GM23338 (cell line): ENCODE measurements at regions not wholly inside any gene's neighbourhood (a gene's known extent, or its start where the extent isn't known, plus 50 kb on each side); places are given as distances from the start of the nearest gene placed in this dataset.
"Not testable (repeated sequence)": the region's sequence is repeated elsewhere in the genome, so short reads cannot be mapped to it uniquely, and the experiment has no call there.

Source experiments
- ATAC-seq: fragments of 200-7000 bp; cut with Tn5 transposase; 3 replicates; pipeline ENCODE4 v1.9.1; 2020
- DNase-seq: peaks from one replicate; pipeline ENCODE4 v3.0.0-alpha.2; 2015; ENCODE audit warnings: low spot score
- H2AFZ ChIP-seq: fragments of 200-600 bp; sonication (generic); 2 replicates; pipeline ENCODE4 v1.8.0; 2016; ENCODE audit warnings: antibody characterized with exemption, mild to moderate bottlenecking, moderate library complexity
- H3F3A ChIP-seq: fragments of 200-600 bp; sonication (generic); replicated peaks from 2 replicates; pipeline ENCODE4 v1.8.0; 2017; ENCODE audit warnings: antibody characterized with exemption, mixed run types, low read depth
- H3K27ac ChIP-seq: fragments of 200-600 bp; sonication (generic); 2 replicates; pipeline ENCODE4 v1.6.1; 2016; ENCODE audit warnings: low read depth
- H3K27me3 ChIP-seq: fragments of 200-600 bp; sonication (generic); 2 replicates; pipeline ENCODE4 v1.8.0; 2016; ENCODE audit warnings: mild to moderate bottlenecking, mixed run types, moderate library complexity; ENCODE audit not compliant: insufficient read depth
- H3K36me3 ChIP-seq: fragments of 200-600 bp; sonication (generic); 2 replicates; pipeline ENCODE4 v1.8.0; 2016; ENCODE audit warnings: mild to moderate bottlenecking; ENCODE audit not compliant: insufficient read depth
- H3K4me1 ChIP-seq: fragments of 200-600 bp; sonication (generic); 2 replicates; pipeline ENCODE4 v1.8.0; 2016; ENCODE audit warnings: mild to moderate bottlenecking, moderate library complexity; ENCODE audit not compliant: insufficient read depth
- H3K4me2 ChIP-seq: fragments of 200-600 bp; sonication (generic); 2 replicates; pipeline ENCODE4 v1.7.1; 2017; ENCODE audit warnings: mixed run types
- H3K4me3 ChIP-seq: fragments of 200-600 bp; sonication (generic); 2 replicates; pipeline ENCODE4 v1.6.1; 2016; ENCODE audit warnings: mixed run types
- H3K79me2 ChIP-seq: fragments of 200-600 bp; sonication (generic); replicated peaks from 2 replicates; pipeline ENCODE4 v1.8.0; 2017; ENCODE audit warnings: mild to moderate bottlenecking; ENCODE audit not compliant: insufficient read depth
- H3K9me2 ChIP-seq: fragments of 200-600 bp; sonication (generic); 2 replicates; pipeline ENCODE4 v1.8.0; 2017; ENCODE audit not compliant: insufficient read depth
- H4K20me1 ChIP-seq: fragments of 200-600 bp; sonication (generic); replicated peaks from 2 replicates; pipeline ENCODE4 v1.8.0; 2017; ENCODE audit warnings: mild to moderate bottlenecking; ENCODE audit not compliant: insufficient read depth
- H3K27ac Mint-ChIP-seq: 2 replicates; pipeline ENCODE4 v1.8.0; 2020; ENCODE audit warnings: inconsistent platforms, mild to moderate bottlenecking, moderate library complexity, mixed read lengths
- H3K27me3 Mint-ChIP-seq: 3 replicates; pipeline ENCODE4 v1.8.0; 2022; ENCODE audit warnings: low read depth, mild to moderate bottlenecking, moderate library complexity, mixed read lengths, inconsistent platforms; ENCODE audit not compliant: insufficient read depth, poor library complexity
- H3K36me3 Mint-ChIP-seq: 3 replicates; pipeline ENCODE4 v1.8.0; 2021; ENCODE audit warnings: low read depth, mild to moderate bottlenecking, inconsistent platforms, moderate library complexity, mixed read lengths
- H3K4me1 Mint-ChIP-seq: 3 replicates; pipeline ENCODE4 v1.8.0; 2020; ENCODE audit warnings: mild to moderate bottlenecking, inconsistent platforms, mixed read lengths
- H3K4me3 Mint-ChIP-seq: 3 replicates; pipeline ENCODE4 v1.8.0; 2021; ENCODE audit warnings: moderate library complexity, mild to moderate bottlenecking, inconsistent platforms, mixed read lengths
- H3K9me3 Mint-ChIP-seq: 3 replicates; pipeline ENCODE4 v1.8.0; 2020; ENCODE audit warnings: moderate library complexity, mild to moderate bottlenecking, inconsistent platforms, mixed read lengths
- CREB1 ChIP-seq: fragments of 250-450 bp; sonication (Bioruptor Pico); IDR thresholded peaks from 2 replicates; pipeline ENCODE4 v1.5.0; 2020; ENCODE audit warnings: low read depth, mild to moderate bottlenecking, moderate library complexity
- EZH2phosphoT487 ChIP-seq: fragments of 200-600 bp; sonication (generic); IDR thresholded peaks from one replicate; pipeline ENCODE4 v1.8.1; 2018; ENCODE audit warnings: antibody characterized with exemption; ENCODE audit not compliant: unreplicated experiment
- NANOG ChIP-seq: IDR thresholded peaks from 2 replicates; pipeline ENCODE4 v1.6.1; 2016; ENCODE audit warnings: antibody characterized with exemption, borderline replicate concordance
- POLR2AphosphoS5 ChIP-seq: IDR thresholded peaks from 2 replicates; pipeline ENCODE4 v1.6.1; 2016; ENCODE audit warnings: antibody characterized with exemption, low read depth
- REST ChIP-seq: IDR thresholded peaks from one replicate; pipeline ENCODE4 v1.6.1; 2018; ENCODE audit warnings: antibody characterized with exemption; ENCODE audit not compliant: unreplicated experiment
- STAT1 ChIP-seq: IDR thresholded peaks from one replicate; pipeline ENCODE4 v1.6.1; 2016; ENCODE audit warnings: antibody characterized with exemption; ENCODE audit not compliant: unreplicated experiment
- ZNF114 ChIP-seq: fragments of 250-450 bp; sonication (Bioruptor Pico); IDR thresholded peaks from 2 replicates; pipeline ENCODE4 v1.5.0; 2020; ENCODE audit warnings: mild to moderate bottlenecking, moderate library complexity
- ZNF331 ChIP-seq: fragments of 250-450 bp; sonication (Bioruptor Pico); IDR thresholded peaks from 2 replicates; pipeline ENCODE4 v1.5.0; 2020; ENCODE audit warnings: low read depth, mild to moderate bottlenecking, moderate library complexity

DNA sequence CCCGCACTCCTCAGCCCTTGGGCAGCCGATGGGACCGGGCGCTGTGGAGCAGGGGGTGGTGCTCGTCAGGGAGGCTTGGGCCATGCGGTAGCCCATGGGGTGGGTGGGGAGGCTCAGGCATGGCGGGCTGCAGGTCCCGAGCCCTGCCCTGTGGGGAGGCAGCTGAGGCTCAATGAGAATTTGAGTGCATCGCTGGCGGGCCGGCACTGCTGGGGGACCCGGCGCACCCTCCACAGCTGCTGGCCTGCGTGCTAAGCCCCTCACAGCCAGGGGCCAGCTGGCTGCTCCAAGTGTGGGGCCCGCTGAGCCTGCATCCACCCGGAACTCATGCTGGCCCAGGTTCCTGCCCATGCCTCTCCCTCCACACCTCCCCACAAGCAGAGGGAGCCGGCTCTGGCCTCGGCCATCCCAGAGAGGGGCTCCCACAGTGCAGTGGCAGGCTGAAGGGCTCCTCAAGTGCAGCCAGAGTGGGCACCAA lies 543.5 kb upstream of the FAM98A start:
- H4K20me1 ChIP-seq, H3K27me3 Mint-ChIP-seq, H3K4me1 ChIP-seq, DNase-seq, H3K36me3 ChIP-seq, H3K4me2 ChIP-seq, H3K79me2 ChIP-seq, ATAC-seq, H3K4me3 ChIP-seq, H3K27ac Mint-ChIP-seq, H3K4me3 Mint-ChIP-seq, H3K27me3 ChIP-seq, H3K9me2 ChIP-seq, H3K4me1 Mint-ChIP-seq, H3F3A ChIP-seq, H3K27ac ChIP-seq, H2AFZ ChIP-seq: not testable (repeated sequence)
- H3K9me3 Mint-ChIP-seq, result peaks cover 52% of the 10 kb centered on the region
- peaks cover 17% of the 10 kb centered on the region for H3K36me3 Mint-ChIP-seq

GRCh38 chr2:34133065-34133464 lies 534.0 kb upstream of the FAM98A start:
- not testable (repeated sequence) for H3K4me3 ChIP-seq, H3K4me1 ChIP-seq, H3K27me3 ChIP-seq, H3K9me2 ChIP-seq, H3K4me1 Mint-ChIP-seq, H3K27me3 Mint-ChIP-seq, H3F3A ChIP-seq, H3K36me3 ChIP-seq, H3K27ac Mint-ChIP-seq, DNase-seq, H3K4me3 Mint-ChIP-seq, H4K20me1 ChIP-seq, H3K4me2 ChIP-seq, H2AFZ ChIP-seq, H3K79me2 ChIP-seq, ATAC-seq, H3K27ac ChIP-seq
- Mint-ChIP-seq H3K9me3 (peaks cover 32% of the 10 kb centered on the region), H3K36me3 (peaks cover 21% of the 10 kb centered on the region; the same call in 2 of the 3 replicates)

DNA sequence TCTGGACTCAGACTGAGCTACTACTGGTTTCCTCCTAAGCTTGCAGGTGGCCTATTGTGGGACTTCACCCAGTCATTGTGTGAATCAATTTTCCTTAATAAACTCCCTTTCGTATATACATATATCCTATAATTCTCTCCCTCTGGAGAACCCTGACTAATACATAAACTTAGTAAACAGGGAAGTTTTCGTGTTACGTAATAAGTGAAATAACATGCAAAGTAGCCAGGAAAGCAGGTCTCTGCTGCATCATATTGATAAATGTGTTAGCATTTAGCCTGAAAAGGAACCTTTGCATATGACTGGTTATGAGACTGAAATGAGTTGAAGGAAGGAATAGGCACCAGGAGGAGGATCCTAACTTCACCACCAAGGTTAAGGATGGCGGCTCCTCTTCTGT lies 527.2 kb upstream of the FAM98A start:
- H3K79me2 ChIP-seq, result no peaks in the 10 kb centered on the region
- H3K4me1 Mint-ChIP-seq, result no peaks in the 10 kb centered on the region
- peaks cover 15% of the 10 kb centered on the region; the same call in 2 of the 3 replicates for H3K9me3 Mint-ChIP-seq
- no peaks in the 10 kb centered on the region; the same call in 1 of the 2 replicates for H3K36me3 ChIP-seq
- no peak overlapping the region for H3K4me3 ChIP-seq
- TF ChIP-seq EZH2phosphoT487 (no peak), STAT1 (no peak), ZNF331 (CRISPR knock-in tag) (no peak), POLR2AphosphoS5 (no peak)
- H3K36me3 Mint-ChIP-seq, result peaks cover 10% of the 10 kb centered on the region; the same call in 1 of the 3 replicates
- H3K4me1 ChIP-seq, result no peaks in the 10 kb centered on the region
- H3K4me2 ChIP-seq, result no peak overlapping the region
- no peak overlapping the region for H2AFZ ChIP-seq
- H3K27ac ChIP-seq, result no peak overlapping the region
- H3K4me3 Mint-ChIP-seq, result no peak overlapping the region
- peaks cover 3% of the 10 kb centered on the region for H3K27me3 Mint-ChIP-seq
- DNase-seq (no peak), ATAC-seq (no peak)
- peaks cover 17% of the 10 kb centered on the region; the same call in 1 of the 2 replicates for H3K9me2 ChIP-seq
- H4K20me1 ChIP-seq, result no peaks in the 10 kb centered on the region
- H3K27me3 ChIP-seq, result no peaks in the 10 kb centered on the region
- H3F3A ChIP-seq, result no peaks in the 10 kb centered on the region
- H3K27ac Mint-ChIP-seq, result no peak overlapping the region

DNA sequence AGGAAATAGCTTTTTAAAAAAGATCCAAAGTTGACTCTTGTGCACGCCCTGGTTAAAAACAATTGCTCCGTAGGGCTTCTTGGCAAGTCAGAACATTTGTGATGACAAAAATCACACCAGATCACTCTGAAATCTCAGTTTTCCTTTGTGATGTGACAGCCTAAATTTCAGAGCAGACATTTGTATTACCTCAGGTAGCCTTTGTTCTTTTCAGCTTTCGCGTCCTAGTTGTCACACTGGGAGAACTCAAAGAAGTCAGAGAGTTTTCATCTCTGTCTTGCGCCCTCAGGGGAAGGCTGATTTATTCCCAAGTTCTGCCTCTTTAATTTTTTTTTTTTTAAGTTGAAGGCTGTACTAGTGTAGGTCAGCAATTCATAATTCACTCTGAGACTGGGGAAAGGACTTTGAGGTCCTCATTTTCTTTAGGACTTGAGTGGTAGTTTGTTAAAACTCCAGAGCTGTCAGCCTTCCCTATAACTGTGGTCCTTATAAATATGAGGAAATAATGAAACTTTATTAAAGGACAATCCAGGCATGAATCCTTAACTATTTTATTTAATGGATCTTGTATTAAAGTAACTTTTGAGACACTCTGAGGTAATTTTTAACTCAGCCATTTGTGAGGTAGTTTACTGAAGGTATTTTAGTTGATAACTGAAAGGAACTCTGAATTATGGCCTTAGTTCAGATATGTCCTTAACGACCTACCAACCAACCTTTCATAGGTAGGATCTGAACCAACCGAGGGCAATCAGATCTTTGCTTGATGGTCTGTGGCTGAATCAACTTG lies 525.1 kb upstream of the FAM98A start:
- H3K4me2 ChIP-seq, result no peak overlapping the region
- peaks cover 6% of the 10 kb centered on the region for H3K27me3 Mint-ChIP-seq
- 0 out of 3 replicates have a peak, but pooled peaks cover 4% of the 10 kb centered on the region for H3K36me3 Mint-ChIP-seq
- H3K4me1 Mint-ChIP-seq, result no peaks in the 10 kb centered on the region
- peaks cover 10% of the 10 kb centered on the region; the same call in 2 of the 3 replicates for H3K9me3 Mint-ChIP-seq
- no peaks in the 10 kb centered on the region for H3F3A ChIP-seq
- peaks cover 21% of the 10 kb centered on the region; the same call in 1 of the 2 replicates for H3K9me2 ChIP-seq
- no peak overlapping the region for H3K27ac Mint-ChIP-seq
- H3K4me3 Mint-ChIP-seq, result no peak overlapping the region
- H3K27me3 ChIP-seq, result no peaks in the 10 kb centered on the region
- H4K20me1 ChIP-seq, result no peaks in the 10 kb centered on the region
- no peaks in the 10 kb centered on the region for H3K79me2 ChIP-seq
- no peak overlapping the region for H3K27ac ChIP-seq
- H3K4me3 ChIP-seq, result no peak overlapping the region
- no peak for DNase-seq
- no peak overlapping the region for H2AFZ ChIP-seq
- no peaks in the 10 kb centered on the region for H3K4me1 ChIP-seq
- no peaks in the 10 kb centered on the region; the same call in 1 of the 2 replicates for H3K36me3 ChIP-seq
- ATAC-seq, result no peak
- no peak for TF ChIP-seq REST
- TF ChIP-seq CREB1, result no peak
- no peak for TF ChIP-seq EZH2phosphoT487
- no peak for TF ChIP-seq ZNF331 (CRISPR knock-in tag)
- TF ChIP-seq ZNF114 (CRISPR knock-in tag), result no peak
- TF ChIP-seq NANOG, result no peak
- TF ChIP-seq POLR2AphosphoS5, result no peak
- TF ChIP-seq STAT1, result no peak
